AG04449 (cell line): ENCODE measurements at regions not wholly inside any gene's neighbourhood (a gene's known extent, or its start where the extent isn't known, plus 50 kb on each side); places are given as distances from the start of the nearest gene placed in this dataset.

Experiments used
- CTCF ChIA-PET: fragments of 350-600 bp; formaldehyde crosslinking; extraction: SDS; loops from one replicate; lab custom pipeline; 2021; ENCODE audit warnings: antibody characterized with exemption; lab: Yijun Ruan, JAX
- POLR2A ChIA-PET: fragments of 400-600, 350-600 bp; formaldehyde crosslinking; extraction: SDS; loops from one replicate; lab custom pipeline; 2020; ENCODE audit warnings: antibody characterized with exemption, inconsistent platforms; lab: Yijun Ruan, JAX
- DNase-seq: peaks from one replicate; pipeline ENCODE4 v3.0.0-alpha.2; 2010; ENCODE audit warnings: low read depth, low spot score
- H3K4me3 ChIP-seq: 2 replicates; pipeline ENCODE4 v1.5.1; 2011; ENCODE audit warnings: low read depth, mild to moderate bottlenecking, control low read depth, low read length
- TF ChIP-seq, protein P1 (sequence below): IDR thresholded peaks from one replicate; pipeline ENCODE4 v1.5.1; 2011; ENCODE audit warnings: mild to moderate bottlenecking, moderate library complexity, low read length, control low read depth, inconsistent platforms; ENCODE audit not compliant: insufficient read depth; ENCODE audit errors: missing control alignments

DNA sequence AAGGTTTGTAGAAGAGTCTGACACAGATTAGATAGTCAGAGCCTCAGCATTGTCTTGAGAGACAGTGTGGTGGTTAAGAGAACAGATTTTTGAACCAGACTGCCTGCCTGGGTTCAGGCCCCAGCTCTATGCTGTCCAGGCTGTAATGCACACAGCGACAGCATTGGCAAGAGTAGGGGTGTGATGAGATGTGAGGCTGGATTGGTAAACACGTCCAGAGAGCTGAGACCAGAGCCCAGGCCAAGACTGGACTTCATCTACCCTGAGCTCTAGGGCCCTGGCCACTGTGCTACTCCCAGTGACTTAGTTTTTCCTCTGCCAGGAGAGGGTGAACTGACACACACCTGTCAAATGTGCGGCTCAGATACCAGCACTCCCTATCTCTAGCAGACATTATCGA, 360.4 kb downstream of the RPS24 start:
- CTCF ChIA-PET, result no interaction called here
- TF ChIP-seq, protein P1, sequence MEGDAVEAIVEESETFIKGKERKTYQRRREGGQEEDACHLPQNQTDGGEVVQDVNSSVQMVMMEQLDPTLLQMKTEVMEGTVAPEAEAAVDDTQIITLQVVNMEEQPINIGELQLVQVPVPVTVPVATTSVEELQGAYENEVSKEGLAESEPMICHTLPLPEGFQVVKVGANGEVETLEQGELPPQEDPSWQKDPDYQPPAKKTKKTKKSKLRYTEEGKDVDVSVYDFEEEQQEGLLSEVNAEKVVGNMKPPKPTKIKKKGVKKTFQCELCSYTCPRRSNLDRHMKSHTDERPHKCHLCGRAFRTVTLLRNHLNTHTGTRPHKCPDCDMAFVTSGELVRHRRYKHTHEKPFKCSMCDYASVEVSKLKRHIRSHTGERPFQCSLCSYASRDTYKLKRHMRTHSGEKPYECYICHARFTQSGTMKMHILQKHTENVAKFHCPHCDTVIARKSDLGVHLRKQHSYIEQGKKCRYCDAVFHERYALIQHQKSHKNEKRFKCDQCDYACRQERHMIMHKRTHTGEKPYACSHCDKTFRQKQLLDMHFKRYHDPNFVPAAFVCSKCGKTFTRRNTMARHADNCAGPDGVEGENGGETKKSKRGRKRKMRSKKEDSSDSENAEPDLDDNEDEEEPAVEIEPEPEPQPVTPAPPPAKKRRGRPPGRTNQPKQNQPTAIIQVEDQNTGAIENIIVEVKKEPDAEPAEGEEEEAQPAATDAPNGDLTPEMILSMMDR, result no peak
- POLR2A ChIA-PET, result no interaction called here
- H3K4me3 ChIP-seq, result no peak overlapping the region
- DNase-seq, result no peak

DNA sequence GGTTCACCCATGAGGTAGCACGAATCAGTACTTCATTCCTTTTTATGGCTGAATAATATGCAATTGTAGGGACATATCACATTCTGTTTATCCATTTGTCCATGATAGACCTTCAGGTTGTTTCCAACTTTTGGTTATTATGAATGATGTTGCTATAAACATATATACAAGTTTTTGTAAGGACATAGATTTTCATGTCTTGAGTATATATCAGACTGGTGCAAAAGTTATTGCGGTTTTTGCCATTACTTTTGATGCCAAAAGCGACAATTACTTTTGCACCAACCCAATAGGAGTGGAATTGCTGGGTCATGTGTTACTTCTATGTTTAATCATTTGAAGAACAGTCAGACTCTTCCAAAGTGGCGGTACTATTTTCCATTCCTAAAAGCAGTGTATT, 361.5 kb downstream of the RPS24 start:
- DNase-seq, result no peak
- H3K4me3 ChIP-seq, result no peak overlapping the region
- CTCF ChIA-PET, result no interaction called here
- POLR2A ChIA-PET, result no interaction called here
- TF ChIP-seq, protein P1, result no peak

DNA sequence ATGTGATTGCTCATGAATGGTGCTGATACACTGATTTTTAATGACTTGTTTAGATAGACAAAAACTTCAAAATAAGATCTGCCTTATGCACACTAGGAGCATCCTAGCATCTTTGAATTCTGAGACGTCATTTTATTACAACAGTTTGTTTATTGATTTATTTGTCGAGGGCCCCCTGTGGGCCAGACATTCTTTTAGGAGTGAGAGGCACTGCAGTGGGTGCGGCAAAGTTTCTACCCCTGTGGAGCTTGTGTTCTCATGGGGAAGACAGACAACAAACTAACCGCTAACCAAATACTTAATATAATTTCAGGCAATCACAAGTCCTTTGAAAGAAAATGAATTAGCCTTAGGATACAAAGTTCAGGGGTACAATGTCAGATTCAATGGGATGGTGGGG, 363.1 kb downstream of the RPS24 start:
- H3K4me3 ChIP-seq, result no peak overlapping the region
- POLR2A ChIA-PET, result no interaction called here
- no peak for DNase-seq
- CTCF ChIA-PET, result interaction anchor here (1.1 to 1.3 kb wide), 2 partner anchors 26 to 40 kb away, joined by 3 to 4 read pairs; no protein-coding TSS in a partner anchor
- TF ChIP-seq, protein P1, result no peak

DNA sequence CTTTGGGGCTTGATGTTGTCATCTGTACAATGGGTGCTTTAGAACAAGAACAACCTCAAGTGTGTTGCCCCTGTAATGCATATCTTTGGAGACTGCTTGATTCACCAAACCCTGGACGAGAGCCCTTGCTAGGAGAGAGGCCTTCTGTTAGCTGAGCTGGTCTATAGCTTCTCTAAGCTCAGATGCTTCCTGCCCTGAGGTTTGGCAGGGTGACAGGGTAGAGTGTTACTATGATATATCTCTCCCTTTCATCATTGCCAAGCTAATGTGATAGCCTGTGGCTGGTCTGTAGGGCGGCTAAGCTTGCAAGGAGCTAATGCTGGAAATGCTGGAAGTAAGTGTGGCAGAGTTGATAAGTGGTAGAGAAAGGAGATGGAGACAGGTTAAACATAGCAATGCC, 364.1 kb downstream of the RPS24 start:
- no peak for DNase-seq
- H3K4me3 ChIP-seq, result no peak overlapping the region
- TF ChIP-seq, protein P1, result no peak
- CTCF ChIA-PET, result interaction anchor here (1.1 to 1.3 kb wide), 2 partner anchors 27 to 39 kb away, joined by 3 to 4 read pairs; no protein-coding TSS in a partner anchor
- POLR2A ChIA-PET, result no interaction called here

DNA sequence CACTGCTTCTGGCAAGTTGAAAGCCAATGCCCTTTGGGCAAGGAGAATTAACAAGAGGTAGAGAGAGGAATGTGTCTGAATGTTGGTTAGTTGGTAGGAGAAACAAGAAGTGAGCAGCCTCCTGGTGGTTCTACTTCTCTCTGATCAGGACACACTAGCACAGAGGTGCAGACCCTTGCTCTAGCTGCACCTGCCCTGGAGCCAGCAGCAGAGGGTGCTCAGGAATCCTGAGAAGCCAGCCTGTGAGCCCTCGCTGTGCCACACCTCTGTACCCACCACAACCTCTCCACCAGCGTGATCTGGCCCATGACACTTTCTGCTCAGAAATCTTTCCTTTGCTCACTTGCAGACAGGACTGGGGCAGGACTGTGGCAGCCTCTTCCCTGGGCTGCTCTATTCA, 364.7 kb downstream of the RPS24 start:
- no peak for DNase-seq
- CTCF ChIA-PET, result no interaction called here
- TF ChIP-seq, protein P1, result no peak

DNA sequence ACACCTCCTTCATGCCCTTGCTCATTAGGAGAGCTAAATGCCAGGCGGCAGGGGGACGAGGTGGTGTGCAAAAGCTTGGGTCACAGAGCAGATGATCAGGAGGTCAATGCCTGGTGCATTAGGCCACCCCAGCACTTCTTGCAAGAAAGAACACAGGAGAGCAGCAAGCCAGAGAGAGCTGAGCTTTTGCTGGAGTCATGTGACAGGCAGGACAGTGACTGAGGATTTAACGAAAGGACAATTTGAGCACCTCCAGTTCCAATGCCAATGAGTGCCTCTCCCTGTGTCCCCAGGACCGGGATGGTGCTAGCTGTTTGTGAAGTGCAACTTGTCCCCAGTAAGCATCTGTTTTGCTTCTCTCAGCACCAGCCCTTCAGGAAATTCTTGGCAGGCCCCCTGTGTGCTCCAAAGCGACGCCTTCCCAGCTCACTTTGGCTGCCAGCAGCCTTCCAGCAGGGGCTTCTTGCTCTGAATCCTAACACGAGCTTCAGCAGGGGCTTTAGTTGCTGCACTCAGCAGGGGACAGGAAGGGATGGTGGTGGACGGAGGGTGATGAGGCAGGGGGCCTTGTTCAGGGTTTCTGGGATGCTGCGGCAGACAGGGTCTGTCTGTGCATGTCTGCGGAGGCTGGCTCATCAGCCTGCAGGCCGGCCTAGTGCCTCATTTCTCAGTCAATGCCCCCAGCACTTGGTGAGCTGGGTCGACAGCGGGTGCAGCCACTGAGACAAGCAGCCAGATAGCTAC, 368.1 kb downstream of the RPS24 start:
- TF ChIP-seq, protein P1, result no peak
- POLR2A ChIA-PET, result interaction anchor here (0.6 kb wide), 1 partner anchor 428 kb away, joined by 3 read pairs; no protein-coding TSS in a partner anchor
- H3K4me3 ChIP-seq, result no peak overlapping the region
- no peak for DNase-seq
- CTCF ChIA-PET, result interaction anchor here (0.7 kb wide), 1 partner anchor 21 kb away, joined by 3 read pairs; no protein-coding TSS in a partner anchor

More for the DNA sequence above, 364.7 kb downstream of the RPS24 start:
- H3K4me3 ChIP-seq, result no peak overlapping the region
- POLR2A ChIA-PET, result no interaction called here
